Neural progenitor cell (in vitro differentiated cells): ENCODE measurements at regions not wholly inside any gene's neighbourhood (a gene's known extent, or its start where the extent isn't known, plus 50 kb on each side); places are given as distances from the start of the nearest gene placed in this dataset.

ENCODE experiments used
- DNase-seq: peaks from one replicate; pipeline ENCODE4 v3.0.0-alpha.2; 2016; ENCODE audit warnings: low spot score
- H2AFZ ChIP-seq: fragments of 200-600 bp; sonication (generic); replicated peaks from 2 replicates; pipeline ENCODE4 v1.6.1; 2016; ENCODE audit warnings: antibody characterized with exemption
- H3F3A ChIP-seq: fragments of 200-600 bp; sonication (generic); 2 replicates; pipeline ENCODE4 v1.6.1; 2016; ENCODE audit warnings: antibody characterized with exemption, low read depth
- H3K27ac ChIP-seq: fragments of 200-600 bp; sonication (generic); 2 replicates; pipeline ENCODE4 v1.5.1; 2016; ENCODE audit warnings: mild to moderate bottlenecking
- H3K27me3 ChIP-seq: fragments of 200-600 bp; sonication (generic); 2 replicates; pipeline ENCODE4 v1.6.1; 2016; ENCODE audit warnings: mild to moderate bottlenecking, moderate library complexity
- H3K36me3 ChIP-seq: fragments of 200-600 bp; sonication (generic); 2 replicates; pipeline ENCODE4 v1.5.1; 2016
- H3K4me1 ChIP-seq: fragments of 200-600 bp; sonication (generic); 2 replicates; pipeline ENCODE4 v1.6.1; 2016; ENCODE audit warnings: mixed run types
- H3K4me2 ChIP-seq: fragments of 200-600 bp; sonication (generic); 2 replicates; pipeline ENCODE4 v1.6.1; 2016
- H3K4me3 ChIP-seq: fragments of 200-600 bp; sonication (generic); 2 replicates; pipeline ENCODE4 v1.5.1; 2016
- H3K79me2 ChIP-seq: fragments of 200-600 bp; sonication (generic); 2 replicates; pipeline ENCODE4 v1.6.1; 2016; ENCODE audit warnings: low read depth
- H3K9ac ChIP-seq: fragments of 200-600 bp; sonication (generic); 2 replicates; pipeline ENCODE4 v1.6.1; 2016
- H3K9me3 ChIP-seq: fragments of 200-600 bp; sonication (generic); 2 replicates; pipeline ENCODE4 v1.5.1; 2016; ENCODE audit warnings: low read depth
- H4K20me1 ChIP-seq: fragments of 200-600 bp; sonication (generic); 2 replicates; pipeline ENCODE4 v1.6.1; 2016; ENCODE audit warnings: low read depth
- H3K27ac Mint-ChIP-seq: 3 replicates; pipeline ENCODE4 v1.8.0; 2021; ENCODE audit warnings: mixed read lengths
- H3K27me3 Mint-ChIP-seq: 2 replicates; pipeline ENCODE4 v1.8.0; 2022; ENCODE audit warnings: low read depth, mild to moderate bottlenecking, inconsistent platforms, moderate library complexity, mixed read lengths; ENCODE audit not compliant: insufficient read depth
- H3K36me3 Mint-ChIP-seq: 3 replicates; pipeline ENCODE4 v1.8.0; 2021; ENCODE audit warnings: mixed read lengths
- H3K4me1 Mint-ChIP-seq: 3 replicates; pipeline ENCODE4 v1.8.0; 2021; ENCODE audit warnings: mixed read lengths
- H3K4me3 Mint-ChIP-seq: 3 replicates; pipeline ENCODE4 v1.8.0; 2021; ENCODE audit warnings: mild to moderate bottlenecking, moderate library complexity, mixed read lengths
- H3K9me3 Mint-ChIP-seq: 3 replicates; pipeline ENCODE4 v1.8.0; 2020; ENCODE audit warnings: mixed read lengths
- EZH2 ChIP-seq: fragments of 200-600 bp; sonication (generic); IDR thresholded peaks from 2 replicates; pipeline ENCODE4 v1.6.1; 2017; ENCODE audit warnings: antibody characterized with exemption, mild to moderate bottlenecking, moderate library complexity
- EZH2phosphoT487 ChIP-seq: fragments of 200-600 bp; sonication (generic); IDR thresholded peaks from 2 replicates; pipeline ENCODE4 v1.6.1; 2017; ENCODE audit warnings: antibody characterized with exemption
- TF ChIP-seq, protein P1 (sequence below): fragments of 200-600 bp; sonication (generic); IDR thresholded peaks from 2 replicates; pipeline ENCODE4 v1.5.1; 2017; ENCODE audit warnings: antibody characterized with exemption, mild to moderate bottlenecking

DNA sequence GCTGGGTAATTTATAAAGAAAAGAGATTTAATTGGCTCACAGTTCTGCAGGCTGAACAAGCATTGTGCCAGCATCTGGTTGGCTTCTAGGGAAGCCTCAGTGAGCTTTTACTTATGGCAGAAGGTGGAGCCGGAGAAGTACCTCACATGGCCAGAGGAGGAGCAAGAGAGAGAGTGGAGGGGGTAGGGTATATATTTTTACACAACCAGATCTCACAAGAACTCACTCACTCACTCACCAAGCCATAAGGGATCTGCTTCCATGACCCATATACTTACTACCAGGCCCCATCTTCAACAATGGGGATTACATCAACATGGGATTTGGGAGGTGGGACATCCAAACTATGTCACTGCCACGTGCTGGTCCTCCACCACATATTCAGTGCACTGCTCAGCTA lies 117.2 kb upstream of the PRNP start:
- no peak overlapping the region for H3K4me3 ChIP-seq
- no peak overlapping the region for H2AFZ ChIP-seq
- Mint-ChIP-seq H3K4me3 (no peak overlapping the region), H3K4me1 (peaks cover 15% of the 10 kb centered on the region), H3K27me3 (peaks cover 15% of the 10 kb centered on the region), H3K9me3 (no peaks in the 10 kb centered on the region), H3K36me3 (no peaks in the 10 kb centered on the region), H3K27ac (no peak overlapping the region)
- no peak overlapping the region for H3K27ac ChIP-seq
- no peaks in the 10 kb centered on the region for H3K79me2 ChIP-seq
- H3K27me3 ChIP-seq = peaks cover 4% of the 10 kb centered on the region
- peaks cover 5% of the 10 kb centered on the region for H3K4me1 ChIP-seq
- no peak overlapping the region for H3K4me2 ChIP-seq
- DNase-seq = no peak
- H3F3A ChIP-seq = no peaks in the 10 kb centered on the region
- no peaks in the 10 kb centered on the region for H3K9me3 ChIP-seq
- no peak overlapping the region for H3K9ac ChIP-seq
- no peaks in the 10 kb centered on the region for H4K20me1 ChIP-seq
- TF ChIP-seq EZH2phosphoT487 = no peak
- TF ChIP-seq, protein P1, sequence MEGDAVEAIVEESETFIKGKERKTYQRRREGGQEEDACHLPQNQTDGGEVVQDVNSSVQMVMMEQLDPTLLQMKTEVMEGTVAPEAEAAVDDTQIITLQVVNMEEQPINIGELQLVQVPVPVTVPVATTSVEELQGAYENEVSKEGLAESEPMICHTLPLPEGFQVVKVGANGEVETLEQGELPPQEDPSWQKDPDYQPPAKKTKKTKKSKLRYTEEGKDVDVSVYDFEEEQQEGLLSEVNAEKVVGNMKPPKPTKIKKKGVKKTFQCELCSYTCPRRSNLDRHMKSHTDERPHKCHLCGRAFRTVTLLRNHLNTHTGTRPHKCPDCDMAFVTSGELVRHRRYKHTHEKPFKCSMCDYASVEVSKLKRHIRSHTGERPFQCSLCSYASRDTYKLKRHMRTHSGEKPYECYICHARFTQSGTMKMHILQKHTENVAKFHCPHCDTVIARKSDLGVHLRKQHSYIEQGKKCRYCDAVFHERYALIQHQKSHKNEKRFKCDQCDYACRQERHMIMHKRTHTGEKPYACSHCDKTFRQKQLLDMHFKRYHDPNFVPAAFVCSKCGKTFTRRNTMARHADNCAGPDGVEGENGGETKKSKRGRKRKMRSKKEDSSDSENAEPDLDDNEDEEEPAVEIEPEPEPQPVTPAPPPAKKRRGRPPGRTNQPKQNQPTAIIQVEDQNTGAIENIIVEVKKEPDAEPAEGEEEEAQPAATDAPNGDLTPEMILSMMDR = peak; percentile 33
- H3K36me3 ChIP-seq = no peaks in the 10 kb centered on the region

DNA sequence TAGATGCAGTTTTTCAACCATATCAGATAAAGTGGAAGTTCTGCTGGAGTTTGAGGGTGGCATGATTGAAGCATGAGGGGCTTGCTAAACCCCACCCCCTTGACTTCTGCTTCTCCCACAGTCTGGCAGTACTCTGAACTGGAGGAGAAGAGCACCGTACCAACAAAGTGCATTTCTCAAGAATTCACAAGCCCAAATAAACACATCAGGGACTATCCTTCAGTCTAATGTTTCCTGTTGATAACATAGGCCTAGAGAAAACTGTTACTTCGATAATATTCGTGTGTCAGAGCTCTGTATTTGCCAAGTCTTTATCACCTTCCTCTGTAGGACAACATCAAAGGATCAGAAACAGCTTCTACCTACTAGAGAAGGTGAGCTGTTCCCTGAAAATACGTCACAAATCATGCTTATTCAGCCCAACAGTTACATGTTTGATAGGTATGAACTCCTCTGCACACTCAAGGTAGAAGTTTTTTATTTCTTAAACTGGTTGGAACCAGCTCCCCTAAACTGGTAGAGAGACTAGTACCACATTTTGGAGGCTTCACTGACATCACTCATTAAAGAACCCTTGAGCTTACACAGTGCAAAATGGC lies 117.8 kb upstream of the PRNP start:
- no peak overlapping the region for H3K27ac Mint-ChIP-seq
- Histone ChIP-seq H3K4me2 (no peak overlapping the region), H2AFZ (no peak overlapping the region), H3F3A (no peaks in the 10 kb centered on the region), H4K20me1 (no peaks in the 10 kb centered on the region), H3K4me1 (peaks cover 5% of the 10 kb centered on the region), H3K9me3 (no peaks in the 10 kb centered on the region), H3K4me3 (no peak overlapping the region), H3K79me2 (no peaks in the 10 kb centered on the region), H3K27ac (no peak overlapping the region), H3K36me3 (no peaks in the 10 kb centered on the region), H3K27me3 (peaks cover 4% of the 10 kb centered on the region), H3K9ac (no peak overlapping the region)
- H3K4me1 Mint-ChIP-seq = peaks cover 12% of the 10 kb centered on the region
- no peaks in the 10 kb centered on the region for H3K9me3 Mint-ChIP-seq
- H3K4me3 Mint-ChIP-seq = no peak overlapping the region
- TF ChIP-seq EZH2 (no peak), EZH2phosphoT487 (no peak)
- TF ChIP-seq, protein P1 = no peak
- H3K27me3 Mint-ChIP-seq = peaks cover 13% of the 10 kb centered on the region
- H3K36me3 Mint-ChIP-seq = no peaks in the 10 kb centered on the region
- DNase-seq = no peak

DNA sequence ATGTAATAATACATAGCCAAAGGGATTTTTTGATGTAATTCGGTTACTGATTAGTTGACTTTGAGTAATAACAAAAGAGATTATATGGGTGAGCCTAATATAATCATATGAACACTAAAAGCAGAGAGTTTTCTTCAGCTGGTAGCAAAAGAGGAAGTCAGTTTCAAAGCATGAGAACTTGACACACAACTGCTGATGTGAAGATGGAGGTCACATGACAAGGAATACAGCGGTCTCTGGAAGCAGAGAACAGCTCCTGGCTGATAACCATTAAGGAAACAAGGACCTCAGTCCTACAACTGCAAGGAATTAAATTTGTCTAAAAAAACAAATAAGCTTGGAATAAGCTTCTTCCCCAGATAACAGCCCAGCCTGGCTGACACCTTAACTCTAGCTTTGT lies 119.1 kb upstream of the PRNP start:
- H3K4me2 ChIP-seq = no peak overlapping the region
- peaks cover 5% of the 10 kb centered on the region for H3K4me1 ChIP-seq
- no peak overlapping the region for H3K9ac ChIP-seq
- no peak overlapping the region for H3K4me3 Mint-ChIP-seq
- no peak overlapping the region for H3K27ac Mint-ChIP-seq
- H3K36me3 ChIP-seq = no peaks in the 10 kb centered on the region
- no peak overlapping the region for H3K27ac ChIP-seq
- H3K36me3 Mint-ChIP-seq = no peaks in the 10 kb centered on the region
- no peaks in the 10 kb centered on the region for H3K9me3 ChIP-seq
- H4K20me1 ChIP-seq = no peaks in the 10 kb centered on the region
- H3K79me2 ChIP-seq = no peaks in the 10 kb centered on the region
- no peak overlapping the region for H3K4me3 ChIP-seq
- H3K4me1 Mint-ChIP-seq = peaks cover 12% of the 10 kb centered on the region
- no peak for TF ChIP-seq EZH2
- TF ChIP-seq, protein P1 = no peak
- TF ChIP-seq EZH2phosphoT487 = no peak
- peaks cover 4% of the 10 kb centered on the region for H3K27me3 ChIP-seq
- no peak for DNase-seq
- H2AFZ ChIP-seq = no peak overlapping the region
- peaks cover 12% of the 10 kb centered on the region for H3K27me3 Mint-ChIP-seq
- H3K9me3 Mint-ChIP-seq = no peaks in the 10 kb centered on the region
- no peaks in the 10 kb centered on the region for H3F3A ChIP-seq
